K562 (cell line): ENCODE measurements at regions not wholly inside any gene's neighbourhood (a gene's known extent, or its start where the extent isn't known, plus 50 kb on each side); places are given as distances from the start of the nearest gene placed in this dataset.

ENCODE experiments used
- ATAC-seq: fragments of 200-7000 bp; cut with Tn5 transposase; 3 replicates; pipeline ENCODE4 v1.9.1; 2020; ENCODE audit warnings: moderate library complexity
- BruUV-seq: library from RNA; stranded (reverse); fragments of 400-500 nt; replicated peaks from 2 replicates; lab custom pipeline; 2021; lab: Mats Ljungman, UMichigan
- CTCF ChIA-PET: fragments of 300-600 bp; formaldehyde crosslinking; extraction: SDS; loops from one replicate; lab custom pipeline; 2021; ENCODE audit warnings: low intra/inter-chr PET ratio; lab: Yijun Ruan, JAX
- POLR2A ChIA-PET: fragments of 300-600, 350-650 bp; sonication (Branson Sonifier 250); formaldehyde crosslinking; extraction: SDS; loops from one replicate; lab custom pipeline; 2021; ENCODE audit warnings: antibody characterized with exemption, inconsistent platforms; lab: Yijun Ruan, JAX
- DNase-seq, 4 experiments: peaks; one replicate each; pipeline versions ENCODE4 v3.0.0 to v3.0.0-alpha.2; 2011 to 2018; ENCODE audit warnings: low spot score in 3 of 4, mixed read lengths in 3 of 4; ENCODE audit errors: extremely low read depth in 1 of 4
- FAIRE-seq: peaks from 2 replicates; lab custom pipeline; 2011; peaks lifted over from hg19 to GRCh38; lab: Jason Lieb, UNC
- H2AFZ ChIP-seq: 2 replicates; pipeline ENCODE4 v1.6.0; 2011; ENCODE audit warnings: low read depth, low read length, control low read depth, inconsistent platforms
- H3K27ac ChIP-seq: fragments of 200-600 bp; 3 replicates; pipeline ENCODE4 v1.8.0; 2011; ENCODE audit warnings: low read depth, mild to moderate bottlenecking, control low read depth, inconsistent platforms, low read length, moderate library complexity, mixed read lengths; ENCODE audit errors: extremely low read depth
- H3K27me3 ChIP-seq, 2 experiments: fragments of 300-600 bp in 1 of 2; 2 replicates in 1 of 2; 3 replicates in 1 of 2; pipeline versions ENCODE4 v1.6.0 to v1.8.0; 2011; ENCODE audit warnings: inconsistent platforms in 2 of 2, low read length in 2 of 2, mild to moderate bottlenecking in 1 of 2, mixed read lengths in 1 of 2, moderate library complexity in 1 of 2; ENCODE audit not compliant: control insufficient read depth in 2 of 2, insufficient read depth in 2 of 2
- H3K36me3 ChIP-seq: fragments of 300-600 bp; 3 replicates; pipeline ENCODE4 v1.8.0; 2011; ENCODE audit warnings: mild to moderate bottlenecking, low read length, inconsistent platforms; ENCODE audit not compliant: control insufficient read depth, insufficient read depth
- H3K4me1 ChIP-seq, 2 experiments: fragments of 200-600 bp in 1 of 2; replicated peaks in 1 of 2; 2 replicates in 1 of 2; 3 replicates in 1 of 2; pipeline versions ENCODE4 v1.5.1 to v1.8.0; 2011; ENCODE audit warnings: inconsistent platforms in 2 of 2, low read length in 2 of 2, mild to moderate bottlenecking in 1 of 2, mixed read lengths in 1 of 2, moderate library complexity in 1 of 2; ENCODE audit not compliant: control insufficient read depth in 2 of 2, insufficient read depth in 2 of 2
- H3K4me2 ChIP-seq: 2 replicates; pipeline ENCODE4 v1.6.1; 2011; ENCODE audit warnings: low read length, control low read depth, inconsistent platforms, mixed read lengths; ENCODE audit not compliant: insufficient read depth
- H3K4me3 ChIP-seq: fragments of 200-600 bp; sonication (generic), shearing (Covaris generic); 2 replicates; pipeline ENCODE4 v1.5.1; 2016; ENCODE audit warnings: control low read depth, inconsistent platforms
- H3K79me2 ChIP-seq: fragments of 200-600 bp; 3 replicates; pipeline ENCODE4 v1.8.0; 2011; ENCODE audit warnings: low read length, inconsistent platforms; ENCODE audit not compliant: control insufficient read depth, insufficient read depth
- H3K9ac ChIP-seq, 2 experiments: 2 replicates each; pipeline versions ENCODE4 v1.6.0 to v1.6.1; 2011; ENCODE audit warnings: low read depth in 2 of 2, low read length in 2 of 2, control low read depth in 1 of 2, inconsistent platforms in 1 of 2, mild to moderate bottlenecking in 1 of 2, mixed read lengths in 1 of 2; ENCODE audit not compliant: insufficient read depth in 1 of 2
- H3K9me1 ChIP-seq: one replicate; pipeline ENCODE4 v1.6.0; 2011; ENCODE audit warnings: inconsistent platforms, mild to moderate bottlenecking, low read length, moderate library complexity; ENCODE audit not compliant: control insufficient read depth, insufficient read depth
- H3K9me3 ChIP-seq: replicated peaks from 2 replicates; pipeline ENCODE4 v1.5.1; 2011; ENCODE audit warnings: low read depth, low read length, inconsistent platforms; ENCODE audit not compliant: control insufficient read depth, insufficient read depth
- H4K20me1 ChIP-seq: replicated peaks from 2 replicates; pipeline ENCODE4 v1.6.1; 2011; ENCODE audit warnings: low read length, inconsistent platforms, mixed read lengths; ENCODE audit not compliant: control insufficient read depth, insufficient read depth
- FOXA1 ChIP-seq: fragments of 450-650 bp; IDR thresholded peaks from 2 replicates; pipeline ENCODE4 v1.6.1; 2016; ENCODE audit warnings: mild to moderate bottlenecking, borderline replicate concordance
- HNRNPUL1 ChIP-seq: fragments of 200-400 bp; formaldehyde crosslinking; IDR thresholded peaks from 2 replicates; pipeline ENCODE4 v1.6.1; 2017; ENCODE audit warnings: low read length
- MAFF ChIP-seq: IDR thresholded peaks from 2 replicates; pipeline ENCODE4 v1.6.1; 2012; ENCODE audit warnings: low read length, improper control_type of control experiment
- MAFG ChIP-seq: fragments of 450-650 bp; conservative IDR thresholded peaks from 2 replicates; pipeline ENCODE4 v1.6.1; 2016; ENCODE audit warnings: missing genetic modification characterization, missing compliant biosample characterization
- MCM5 ChIP-seq: fragments of 450-650 bp; IDR thresholded peaks from 2 replicates; pipeline ENCODE4 v1.6.1; 2016; ENCODE audit warnings: low read depth
- MEIS2 ChIP-seq: fragments of 450-650 bp; IDR thresholded peaks from 2 replicates; pipeline ENCODE4 v1.6.1; 2014; ENCODE audit warnings: mild to moderate bottlenecking; ENCODE audit not compliant: partially characterized antibody
- MLLT1 ChIP-seq, 2 experiments: fragments of 450-650 bp; IDR thresholded peaks; 2 replicates each; pipeline ENCODE4 v1.6.1; 2016
- PURB ChIP-seq: sonication (generic); formaldehyde crosslinking; IDR thresholded peaks from 2 replicates; pipeline ENCODE4 v1.9.0; 2021; ENCODE audit warnings: low read depth, mild to moderate bottlenecking, missing genetic modification reagents
- YBX1 ChIP-seq: fragments of 450-650 bp; IDR thresholded peaks from 2 replicates; pipeline ENCODE4 v1.7.1; 2016; ENCODE audit warnings: mild to moderate bottlenecking
- ZBTB2 ChIP-seq: fragments of 450-650 bp; IDR thresholded peaks from 2 replicates; pipeline ENCODE4 v1.6.1; 2016; ENCODE audit warnings: antibody characterized with exemption
- ZBTB49 ChIP-seq: sonication (generic); formaldehyde crosslinking; IDR thresholded peaks from 2 replicates; pipeline ENCODE4 v1.8.0; 2022; ENCODE audit warnings: missing genetic modification reagents, mild to moderate bottlenecking, borderline replicate concordance
- ZC3H11A ChIP-seq: IDR thresholded peaks from 2 replicates; pipeline ENCODE4 v1.6.1; 2012; ENCODE audit warnings: low read depth, low read length, improper control_type of control experiment
- ZZZ3 ChIP-seq: fragments of 450-650 bp; IDR thresholded peaks from 2 replicates; pipeline ENCODE4 v1.6.1; 2016; ENCODE audit warnings: antibody characterized with exemption, mild to moderate bottlenecking, moderate library complexity
- WGBS: fragments of 100-300 bp; shearing (Covaris generic); methylation state at CpG from one replicate; pipeline ENCODE4 v1.1.6; 2016; ENCODE audit warnings: low coverage, mixed read lengths; ENCODE audit not compliant: insufficient coverage; ENCODE audit errors: missing lambda C conversion rate; 5-methylcytosine and 5-hydroxymethylcytosine counted together
- in situ Hi-C: fragments of 300-500 bp; cut with MboI; formaldehyde crosslinking; loops from 4 replicates; pipeline ENCODE4 v1.15.0; 2018; ENCODE audit warnings: inconsistent platforms, mixed read lengths
- intact Hi-C: fragments of 100-400 bp; cut with micrococcal nuclease; formaldehyde crosslinking; loops from 2 replicates; pipeline ENCODE4 v1.14.2; 2022

- Histone ChIP-seq H3K9ac (no peak overlapping the region), H3K27me3 (no peaks in the 10 kb centered on the region), H3K27ac (no peak overlapping the region), H3K9me1 (no peaks in the 10 kb centered on the region), H3K4me2 (no peak overlapping the region), H4K20me1 (no peaks in the 10 kb centered on the region), H3K79me2 (no peaks in the 10 kb centered on the region), H3K36me3 (no peaks in the 10 kb centered on the region), H3K4me3 (no peak overlapping the region), H3K9me3 (no peaks in the 10 kb centered on the region), H3K4me1 (no peaks in the 10 kb centered on the region), H2AFZ (no peak overlapping the region)
- DNase-seq (no peak), FAIRE-seq (no peak)
- intact Hi-C loops (no loop called here), in situ Hi-C loops (no loop called here)
- ChIA-PET CTCF (no interaction called here), POLR2A (no interaction called here)
- 0% methylated on average over 2 of the region's 2 CpGs for WGBS
- no TSS peak for BruUV-seq
- no peak for TF ChIP-seq ZBTB49 (CRISPR knock-in tag)
- TF ChIP-seq, all 486 proteins: peak for 0
- no peak for ATAC-seq
These were observed 1500.0 kb downstream of the STIM2 start for GRCh38 chr4:28360681-28361080.

- no peaks in the 10 kb centered on the region for H4K20me1 ChIP-seq
- in situ Hi-C loops (no loop called here), intact Hi-C loops (no loop called here)
- H2AFZ ChIP-seq, result no peak overlapping the region
- no peak for FAIRE-seq
- H3K27ac ChIP-seq, result no peak overlapping the region
- no peak for DNase-seq
- WGBS, result 3% methylated on average over 4 of the region's 4 CpGs
- no peaks in the 10 kb centered on the region for H3K4me1 ChIP-seq
- H3K36me3 ChIP-seq, result no peaks in the 10 kb centered on the region
- ChIA-PET CTCF (no interaction called here), POLR2A (no interaction called here)
- H3K4me2 ChIP-seq, result no peak overlapping the region
- no peaks in the 10 kb centered on the region for H3K27me3 ChIP-seq
- no peaks in the 10 kb centered on the region for H3K9me3 ChIP-seq
- H3K4me3 ChIP-seq, result no peak overlapping the region
- no peak for ATAC-seq
- no peaks in the 10 kb centered on the region for H3K9me1 ChIP-seq
- no TSS peak for BruUV-seq
- H3K9ac ChIP-seq, result no peak overlapping the region
- no peaks in the 10 kb centered on the region for H3K79me2 ChIP-seq
- TF ChIP-seq FOXA1 (no peak), MAFF (peak; percentile 65), YBX1 (no peak), MCM5 (no peak), ZBTB2 (no peak), MLLT1 (IDR thresholded peaks at IDR 0.05) (no peak), PURB (no peak), MAFG (tag) (peak; percentile 45; the same call in 1 of the 2 replicates), ZC3H11A (no peak), HNRNPUL1 (no peak), ZZZ3 (no peak), MEIS2 (no peak)
These were observed 1501.5 kb downstream of the STIM2 start for GRCh38 chr4:28362169-28362568.
